IPS DF 6.9 (cell line): ENCODE measurements at regions not wholly inside any gene's neighbourhood (a gene's known extent, or its start where the extent isn't known, plus 50 kb on each side); places are given as distances from the start of the nearest gene placed in this dataset.

Experiments
- DNase-seq: peaks from one replicate; pipeline ENCODE4 v3.0.0-alpha.2; 2013; ENCODE audit warnings: low read depth, low spot score
- H3K27ac ChIP-seq: one replicate; pipeline ENCODE4 v1.5.1; 2013; ENCODE audit warnings: low read length, control low read depth
- H3K27me3 ChIP-seq: 2 replicates; pipeline ENCODE4 v1.6.1; 2013; ENCODE audit warnings: mild to moderate bottlenecking, low read length; ENCODE audit not compliant: control insufficient read depth, insufficient read depth
- H3K36me3 ChIP-seq: 2 replicates; pipeline ENCODE4 v1.6.1; 2013; ENCODE audit warnings: low read length; ENCODE audit not compliant: control insufficient read depth, insufficient read depth
- H3K4me1 ChIP-seq: 2 replicates; pipeline ENCODE4 v1.6.1; 2013; ENCODE audit warnings: low read length; ENCODE audit not compliant: control insufficient read depth, insufficient read depth
- H3K4me3 ChIP-seq: 2 replicates; pipeline ENCODE4 v1.5.1; 2013; ENCODE audit warnings: mild to moderate bottlenecking, low read length
- H3K9me3 ChIP-seq: 2 replicates; pipeline ENCODE4 v1.6.1; 2013; ENCODE audit warnings: low read length, inconsistent platforms; ENCODE audit not compliant: control insufficient read depth, insufficient read depth
- WGBS: extraction: QIAGEN DNeasy Blood & Tissue Kit; methylation state at CpG from one replicate; pipeline ENCODE4 v1.1.7; 2013; ENCODE audit warnings: mixed read lengths, missing lambda C conversion rate; ENCODE audit not compliant: insufficient read length, insufficient coverage; 5-methylcytosine and 5-hydroxymethylcytosine counted together

DNA sequence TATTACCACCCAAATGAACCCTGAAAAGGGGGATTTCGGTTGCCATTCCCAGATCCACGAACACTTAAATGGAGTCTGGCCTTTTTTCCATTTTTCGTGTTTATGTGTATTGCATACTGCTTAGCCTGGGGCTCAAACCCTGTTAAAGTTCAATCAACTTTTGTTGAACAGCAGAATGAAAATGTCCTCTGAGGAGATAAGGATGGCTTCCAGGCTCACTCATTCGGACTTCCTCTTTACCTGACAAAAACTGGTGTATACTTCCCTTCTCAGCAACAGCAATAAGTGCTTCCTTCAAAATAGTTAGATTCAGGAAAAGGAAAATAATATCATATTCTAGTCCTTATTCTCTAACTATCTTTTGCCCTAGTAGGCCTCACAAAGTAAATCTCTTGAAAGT is 61.1 kb upstream of the ARID5B start:
- no peaks in the 10 kb centered on the region for H3K4me1 ChIP-seq
- H3K4me3 ChIP-seq: no peak overlapping the region
- no CpG with 5 or more reads among the region's 4 CpGs for WGBS
- no peak for DNase-seq
- H3K36me3 ChIP-seq: no peaks in the 10 kb centered on the region
- no peak overlapping the region for H3K27ac ChIP-seq
- no peaks in the 10 kb centered on the region for H3K9me3 ChIP-seq
- H3K27me3 ChIP-seq: peaks cover 7% of the 10 kb centered on the region; the same call in 1 of the 2 replicates

DNA sequence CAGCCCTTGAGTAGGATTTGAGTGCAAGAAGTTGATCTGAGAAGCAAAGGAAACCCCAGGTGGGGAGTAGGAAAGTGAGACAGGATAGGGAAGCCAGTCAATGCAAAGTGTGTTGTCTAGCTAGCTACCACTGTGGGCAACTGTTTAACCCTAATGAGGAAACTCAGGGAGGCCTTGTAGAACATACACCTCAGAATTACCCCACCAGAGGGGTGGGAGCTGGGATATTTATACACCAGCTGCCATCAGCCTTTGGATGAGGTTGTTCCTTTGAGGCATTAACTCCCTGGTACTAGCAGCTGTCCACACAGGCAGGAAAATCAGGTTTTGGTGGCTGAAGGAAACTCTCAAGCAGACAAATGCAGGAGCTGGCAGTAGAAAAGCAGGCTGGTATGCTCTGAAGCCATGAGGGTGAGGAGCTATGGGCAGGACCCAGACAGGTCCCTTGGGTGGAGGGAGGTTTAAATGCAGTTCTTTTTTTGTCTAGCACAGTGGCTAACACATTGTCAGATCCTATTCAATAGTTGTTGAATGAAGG is 60.1 kb upstream of the ARID5B start:
- peaks cover 7% of the 10 kb centered on the region; the same call in 1 of the 2 replicates for H3K27me3 ChIP-seq
- H3K4me1 ChIP-seq: no peaks in the 10 kb centered on the region
- H3K9me3 ChIP-seq: no peaks in the 10 kb centered on the region
- no peaks in the 10 kb centered on the region for H3K36me3 ChIP-seq
- no peak for DNase-seq
- H3K27ac ChIP-seq: no peak overlapping the region
- no peak overlapping the region for H3K4me3 ChIP-seq

GRCh38 chr10:61842755-61843497 is 58.6 kb upstream of the ARID5B start:
- WGBS: no CpG with 5 or more reads among the region's 4 CpGs
- no peak for DNase-seq

DNA sequence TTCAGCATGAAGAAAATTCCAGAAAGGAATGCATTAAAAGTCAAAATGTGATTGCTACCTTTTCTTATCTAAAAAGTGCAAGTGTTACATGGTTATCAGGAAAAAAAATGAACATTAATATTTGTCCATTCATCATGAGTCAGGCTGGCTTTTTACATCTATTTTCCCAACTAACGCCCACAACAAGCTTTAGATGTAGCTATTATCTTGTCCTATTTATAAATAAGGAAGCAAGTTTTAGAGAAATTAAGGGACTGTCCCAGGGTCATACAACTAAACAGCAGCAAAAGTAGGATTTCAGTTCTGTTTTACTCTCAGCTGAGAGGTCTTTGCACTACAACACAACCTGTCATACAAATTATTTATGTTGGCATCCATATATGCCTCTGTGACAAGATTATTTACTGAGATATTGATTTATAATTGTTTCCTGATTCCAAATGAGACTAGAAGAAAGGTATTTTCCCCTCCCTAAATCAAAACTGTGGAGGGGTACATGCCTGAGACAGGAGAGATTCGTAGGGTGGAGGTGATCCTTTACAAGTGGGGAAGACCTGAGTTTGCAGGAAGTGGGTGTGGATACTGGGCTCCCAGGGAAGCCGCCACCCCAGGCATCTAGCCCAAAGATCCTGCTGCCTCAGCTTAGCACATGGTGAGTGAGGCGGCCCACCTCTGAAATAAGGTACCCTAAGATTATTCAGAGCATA is 57.2 kb upstream of the ARID5B start:
- H3K4me3 ChIP-seq: no peak overlapping the region
- no CpG with 5 or more reads among the region's 4 CpGs for WGBS
- H3K36me3 ChIP-seq: no peaks in the 10 kb centered on the region
- H3K4me1 ChIP-seq: no peaks in the 10 kb centered on the region
- no peaks in the 10 kb centered on the region for H3K9me3 ChIP-seq
- DNase-seq: no peak
- H3K27ac ChIP-seq: no peak overlapping the region
- H3K27me3 ChIP-seq: peaks cover 10% of the 10 kb centered on the region; the same call in 1 of the 2 replicates

More at GRCh38 chr10:61842755-61843497, 58.6 kb upstream of the ARID5B start:
- Histone ChIP-seq H3K4me3 (no peak overlapping the region), H3K27ac (no peak overlapping the region), H3K9me3 (no peaks in the 10 kb centered on the region), H3K27me3 (peaks cover 10% of the 10 kb centered on the region; the same call in 1 of the 2 replicates), H3K4me1 (no peaks in the 10 kb centered on the region), H3K36me3 (no peaks in the 10 kb centered on the region)

DNA sequence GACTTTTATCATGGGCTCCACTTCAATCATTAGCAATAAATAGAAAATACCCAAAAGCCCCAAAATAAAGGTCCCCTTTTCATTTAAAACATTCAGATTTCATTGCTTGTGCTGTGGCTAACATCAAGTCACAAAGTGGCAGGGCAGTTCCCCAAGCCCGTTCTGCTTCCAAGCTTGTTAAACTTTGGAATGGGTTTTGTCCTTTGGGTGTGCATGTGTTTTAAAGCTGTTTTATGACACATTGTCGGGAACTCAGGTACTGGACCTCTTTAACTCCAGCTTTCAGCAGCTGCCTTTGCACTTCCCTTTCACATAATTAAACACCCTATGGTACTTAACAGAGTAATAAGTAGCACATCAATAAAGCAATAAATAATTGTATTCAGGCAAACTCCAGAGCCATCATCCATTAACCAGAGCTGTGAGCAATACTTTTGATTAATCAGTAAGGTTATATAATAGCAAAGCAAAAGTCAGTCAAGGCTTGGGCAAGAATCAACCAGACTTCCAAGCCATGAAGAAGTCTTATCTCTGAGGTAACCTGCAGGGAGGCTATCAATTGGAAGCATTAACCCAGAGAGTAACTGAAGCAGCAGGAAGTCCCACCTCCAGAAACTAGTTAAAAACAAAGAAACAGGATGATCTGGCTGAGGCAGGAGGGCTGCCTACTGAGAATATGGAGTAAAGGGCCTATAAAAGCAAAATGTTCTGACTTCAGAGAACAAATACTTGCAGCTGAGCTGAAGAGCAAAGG is 56.1 kb upstream of the ARID5B start:
- no CpG with 5 or more reads among the region's 2 CpGs for WGBS
- no peaks in the 10 kb centered on the region for H3K4me1 ChIP-seq
- H3K4me3 ChIP-seq: no peak overlapping the region
- H3K27me3 ChIP-seq: peaks cover 10% of the 10 kb centered on the region; the same call in 1 of the 2 replicates
- no peaks in the 10 kb centered on the region for H3K36me3 ChIP-seq
- H3K9me3 ChIP-seq: no peaks in the 10 kb centered on the region
- no peak overlapping the region for H3K27ac ChIP-seq
- DNase-seq: no peak

DNA sequence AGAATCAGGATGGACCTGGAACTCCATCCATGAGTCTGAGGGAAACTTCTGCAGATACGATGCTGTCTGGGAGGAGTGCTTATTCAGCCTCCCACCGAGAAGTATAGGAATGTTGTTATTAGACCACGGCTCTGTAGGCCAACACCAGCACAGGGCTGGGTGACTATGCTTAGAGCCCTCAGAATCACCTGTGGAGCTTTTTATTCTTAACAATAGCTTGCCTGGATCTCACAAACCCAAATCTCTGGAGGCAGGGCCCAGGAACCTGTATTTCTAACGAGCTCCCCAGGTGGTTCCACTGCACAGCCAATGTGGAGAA is 55.6 kb upstream of the ARID5B start:
- Histone ChIP-seq H3K4me1 (no peaks in the 10 kb centered on the region), H3K27me3 (peaks cover 10% of the 10 kb centered on the region; the same call in 1 of the 2 replicates), H3K4me3 (no peak overlapping the region), H3K9me3 (no peaks in the 10 kb centered on the region), H3K36me3 (no peaks in the 10 kb centered on the region), H3K27ac (no peak overlapping the region)
- no peak for DNase-seq
- no CpG with 5 or more reads among the region's 4 CpGs for WGBS

GRCh38 chr10:61846370-61847031 is 55.0 kb upstream of the ARID5B start:
- H3K27me3 ChIP-seq: peaks cover 10% of the 10 kb centered on the region; the same call in 1 of the 2 replicates
- no peak overlapping the region for H3K27ac ChIP-seq
- no peaks in the 10 kb centered on the region for H3K36me3 ChIP-seq
- no peaks in the 10 kb centered on the region for H3K9me3 ChIP-seq
- no peak overlapping the region for H3K4me3 ChIP-seq
- H3K4me1 ChIP-seq: no peaks in the 10 kb centered on the region
- no CpG with 5 or more reads among the region's 5 CpGs for WGBS
- DNase-seq: no peak

DNA sequence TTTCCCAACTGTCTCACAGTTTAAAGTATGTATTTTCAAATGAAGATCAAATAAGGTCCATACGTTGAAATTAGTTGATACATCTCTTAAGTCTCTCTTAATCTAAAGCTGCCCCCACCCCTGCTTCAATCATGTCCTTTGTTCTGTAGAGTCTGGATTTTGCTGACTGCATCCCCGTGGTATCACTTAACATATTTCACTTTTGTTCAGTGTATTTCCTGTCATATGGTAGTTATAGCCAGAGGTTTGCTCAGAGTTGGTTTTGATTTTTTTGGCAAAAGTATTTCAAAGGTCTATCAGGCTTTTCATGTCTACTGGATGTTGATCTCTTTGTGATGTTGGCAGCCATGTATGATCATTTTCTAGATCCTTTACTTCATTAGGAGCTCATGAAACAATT is 54.4 kb upstream of the ARID5B start:
- DNase-seq: no peak
- H3K9me3 ChIP-seq: no peaks in the 10 kb centered on the region
- no peaks in the 10 kb centered on the region for H3K36me3 ChIP-seq
- H3K27me3 ChIP-seq: peaks cover 10% of the 10 kb centered on the region; the same call in 1 of the 2 replicates
- no CpG with 5 or more reads among the region's 2 CpGs for WGBS
- no peak overlapping the region for H3K4me3 ChIP-seq
- H3K4me1 ChIP-seq: no peaks in the 10 kb centered on the region
- H3K27ac ChIP-seq: no peak overlapping the region

GRCh38 chr10:61847640-61848039 is 53.9 kb upstream of the ARID5B start:
- Histone ChIP-seq H3K36me3 (no peaks in the 10 kb centered on the region), H3K27me3 (peaks cover 8% of the 10 kb centered on the region; the same call in 1 of the 2 replicates), H3K4me1 (no peaks in the 10 kb centered on the region), H3K27ac (no peak overlapping the region), H3K4me3 (no peak overlapping the region), H3K9me3 (no peaks in the 10 kb centered on the region)
- WGBS: no CpG with 5 or more reads among the region's 2 CpGs
- no peak for DNase-seq

DNA sequence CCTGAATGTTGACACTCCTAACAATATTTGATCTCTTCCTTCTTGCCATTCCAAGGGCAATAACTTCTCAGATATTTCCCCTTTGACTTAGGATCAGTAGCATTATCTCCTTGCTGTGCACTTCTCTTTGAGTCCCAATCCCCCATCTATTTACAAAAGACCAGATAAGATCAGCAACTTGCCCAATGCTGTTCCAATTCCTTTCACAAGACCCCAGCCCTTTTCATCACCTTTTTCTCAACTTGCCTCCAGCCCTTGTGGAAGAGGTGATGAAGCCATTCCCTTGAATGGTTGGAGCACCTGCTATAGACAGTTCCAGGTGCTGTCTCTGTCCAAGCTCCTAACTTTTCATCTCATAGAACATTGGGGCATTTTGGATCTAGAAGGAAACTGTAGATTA is 51.1 kb upstream of the ARID5B start:
- Histone ChIP-seq H3K9me3 (no peaks in the 10 kb centered on the region), H3K27ac (no peak overlapping the region), H3K4me1 (no peaks in the 10 kb centered on the region), H3K27me3 (peaks cover 3% of the 10 kb centered on the region; the same call in 1 of the 2 replicates), H3K36me3 (no peaks in the 10 kb centered on the region), H3K4me3 (no peak overlapping the region)
- no peak for DNase-seq
